Neural cell (in vitro differentiated cells): ENCODE measurements at regions not wholly inside any gene's neighbourhood (a gene's known extent, or its start where the extent isn't known, plus 50 kb on each side); places are given as distances from the start of the nearest gene placed in this dataset.

Experiments used
- H2AFZ ChIP-seq: fragments of 200-600, 300-800 bp; sonication (generic), shearing (Covaris generic); 2 replicates; pipeline ENCODE4 v1.6.0; 2014; ENCODE audit warnings: low read depth, mild to moderate bottlenecking, antibody characterized with exemption, low read length, moderate library complexity
- H3F3A ChIP-seq: fragments of 200-600 bp; shearing (Covaris generic); 2 replicates; pipeline ENCODE4 v1.6.1; 2016; ENCODE audit warnings: mild to moderate bottlenecking, moderate library complexity, mixed read lengths, antibody characterized with exemption, low read length; ENCODE audit not compliant: insufficient read depth, poor library complexity, severe bottlenecking
- H3K27ac ChIP-seq: fragments of 200-600, 300-800 bp; sonication (generic), shearing (Covaris generic); 2 replicates; pipeline ENCODE4 v1.5.1; 2014; ENCODE audit warnings: mild to moderate bottlenecking, low read length, moderate library complexity
- H3K27me3 ChIP-seq: fragments of 300-800, 200-600 bp; sonication (generic), shearing (Covaris generic); 2 replicates; pipeline ENCODE4 v1.6.0; 2014; ENCODE audit warnings: mild to moderate bottlenecking, low read depth, low read length, moderate library complexity; ENCODE audit not compliant: insufficient read depth
- H3K36me3 ChIP-seq: fragments of 300-800, 200-600 bp; sonication (generic), shearing (Covaris generic); 2 replicates; pipeline ENCODE4 v1.5.1; 2014; ENCODE audit warnings: mild to moderate bottlenecking, antibody characterized with exemption, low read length, moderate library complexity; ENCODE audit not compliant: insufficient read depth
- H3K4me2 ChIP-seq: fragments of 300-800, 200-600 bp; sonication (generic), shearing (Covaris generic); 2 replicates; pipeline ENCODE4 v1.6.0; 2014; ENCODE audit warnings: mild to moderate bottlenecking, low read length
- H3K4me3 ChIP-seq: fragments of 300-800, 200-600 bp; sonication (generic), shearing (Covaris generic); 2 replicates; pipeline ENCODE4 v1.5.1; 2014; ENCODE audit warnings: mild to moderate bottlenecking, low read length, moderate library complexity
- H3K79me2 ChIP-seq: fragments of 200-600 bp; shearing (Covaris generic); replicated peaks from 2 replicates; pipeline ENCODE4 v1.6.0; 2014; ENCODE audit warnings: mild to moderate bottlenecking, low read length, moderate library complexity; ENCODE audit not compliant: insufficient read depth
- H3K9ac ChIP-seq: fragments of 300-800, 200-600 bp; sonication (generic), shearing (Covaris generic); 2 replicates; pipeline ENCODE4 v1.6.1; 2016; ENCODE audit warnings: mild to moderate bottlenecking, low read length, mixed read lengths
- H3K9me2 ChIP-seq: fragments of 200-600 bp; shearing (Covaris generic); 2 replicates; pipeline ENCODE4 v1.6.1; 2016; ENCODE audit warnings: mild to moderate bottlenecking, low read length, mixed read lengths; ENCODE audit not compliant: insufficient read depth
- H3K9me3 ChIP-seq: fragments of 200-600, 300-800 bp; sonication (generic), shearing (Covaris generic); 2 replicates; pipeline ENCODE4 v1.6.1; 2016; ENCODE audit warnings: mild to moderate bottlenecking, mixed run types, low read length, moderate library complexity, mixed read lengths
- H4K20me1 ChIP-seq: fragments of 200-600 bp; shearing (Covaris generic); 2 replicates; pipeline ENCODE4 v1.6.1; 2016; ENCODE audit warnings: mild to moderate bottlenecking, mixed run types; ENCODE audit not compliant: insufficient read depth
- EP300 ChIP-seq: fragments of 450-650 bp; conservative IDR thresholded peaks from 2 replicates; pipeline ENCODE4 v1.6.1; 2014; ENCODE audit warnings: antibody characterized with exemption, mild to moderate bottlenecking, moderate library complexity; ENCODE audit not compliant: poor library complexity, severe bottlenecking
- EZH2 ChIP-seq: fragments of 200-600, 300-800 bp; shearing (Covaris generic), sonication (generic); IDR thresholded peaks from 2 replicates; pipeline ENCODE4 v1.6.1; 2014; ENCODE audit warnings: antibody characterized with exemption, low read length, borderline replicate concordance, mild to moderate bottlenecking; ENCODE audit not compliant: insufficient read depth, poor library complexity, severe bottlenecking
- MXI1 ChIP-seq: fragments of 450-650 bp; conservative IDR thresholded peaks from 2 replicates; pipeline ENCODE4 v1.6.1; 2014; ENCODE audit warnings: antibody characterized with exemption, mild to moderate bottlenecking; ENCODE audit not compliant: poor library complexity, severe bottlenecking
- POLR2AphosphoS5 ChIP-seq: IDR thresholded peaks from 2 replicates; pipeline ENCODE4 v1.6.1; 2012
- RAD21 ChIP-seq: fragments of 450-650 bp; conservative IDR thresholded peaks from 2 replicates; pipeline ENCODE4 v1.6.1; 2014; ENCODE audit warnings: antibody characterized with exemption, mild to moderate bottlenecking, moderate library complexity
- SMC3 ChIP-seq: fragments of 450-650 bp; conservative IDR thresholded peaks from 2 replicates; pipeline ENCODE4 v1.6.1; 2014; ENCODE audit warnings: antibody characterized with exemption, mild to moderate bottlenecking, moderate library complexity; ENCODE audit not compliant: poor library complexity
- TAF1 ChIP-seq: IDR thresholded peaks from 2 replicates; pipeline ENCODE4 v1.6.1; 2012; ENCODE audit warnings: low read depth
- TF ChIP-seq, protein P1 (sequence below): fragments of 450-650 bp; IDR thresholded peaks from 2 replicates; pipeline ENCODE4 v1.5.1; 2014; ENCODE audit warnings: antibody characterized with exemption, mild to moderate bottlenecking, moderate library complexity; ENCODE audit not compliant: poor library complexity, severe bottlenecking
- TF ChIP-seq, protein P2 (sequence below): IDR thresholded peaks from 2 replicates; pipeline ENCODE4 v1.6.1; 2012; ENCODE audit warnings: borderline replicate concordance

DNA sequence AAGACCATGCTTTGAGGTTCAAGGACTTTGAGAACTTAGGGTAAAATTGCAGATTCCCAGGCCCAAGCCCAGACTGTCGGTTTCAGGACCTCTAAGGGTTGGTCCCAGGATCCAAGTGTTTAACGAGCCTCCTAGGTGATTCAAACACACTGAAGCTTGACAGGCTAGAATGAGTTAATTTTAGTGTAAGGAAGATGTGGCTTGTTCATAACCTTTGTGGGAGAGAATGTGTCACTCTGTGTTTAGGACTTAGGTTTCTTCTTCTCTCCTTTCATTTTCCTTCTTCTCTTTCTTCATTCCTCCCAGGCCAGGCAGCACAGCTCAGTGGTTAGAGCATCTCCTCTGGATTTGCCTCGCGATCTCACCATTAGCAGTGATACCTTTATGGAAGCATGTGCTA, 104.8 kb upstream of the KCNG1 start:
- H3K9ac ChIP-seq: no peak overlapping the region
- TF ChIP-seq RAD21 (no peak), POLR2AphosphoS5 (no peak), TAF1 (no peak), EP300 (no peak), EZH2 (no peak), SMC3 (no peak), MXI1 (no peak)
- TF ChIP-seq, protein P1, sequence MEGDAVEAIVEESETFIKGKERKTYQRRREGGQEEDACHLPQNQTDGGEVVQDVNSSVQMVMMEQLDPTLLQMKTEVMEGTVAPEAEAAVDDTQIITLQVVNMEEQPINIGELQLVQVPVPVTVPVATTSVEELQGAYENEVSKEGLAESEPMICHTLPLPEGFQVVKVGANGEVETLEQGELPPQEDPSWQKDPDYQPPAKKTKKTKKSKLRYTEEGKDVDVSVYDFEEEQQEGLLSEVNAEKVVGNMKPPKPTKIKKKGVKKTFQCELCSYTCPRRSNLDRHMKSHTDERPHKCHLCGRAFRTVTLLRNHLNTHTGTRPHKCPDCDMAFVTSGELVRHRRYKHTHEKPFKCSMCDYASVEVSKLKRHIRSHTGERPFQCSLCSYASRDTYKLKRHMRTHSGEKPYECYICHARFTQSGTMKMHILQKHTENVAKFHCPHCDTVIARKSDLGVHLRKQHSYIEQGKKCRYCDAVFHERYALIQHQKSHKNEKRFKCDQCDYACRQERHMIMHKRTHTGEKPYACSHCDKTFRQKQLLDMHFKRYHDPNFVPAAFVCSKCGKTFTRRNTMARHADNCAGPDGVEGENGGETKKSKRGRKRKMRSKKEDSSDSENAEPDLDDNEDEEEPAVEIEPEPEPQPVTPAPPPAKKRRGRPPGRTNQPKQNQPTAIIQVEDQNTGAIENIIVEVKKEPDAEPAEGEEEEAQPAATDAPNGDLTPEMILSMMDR: no peak
- TF ChIP-seq, protein P2, sequence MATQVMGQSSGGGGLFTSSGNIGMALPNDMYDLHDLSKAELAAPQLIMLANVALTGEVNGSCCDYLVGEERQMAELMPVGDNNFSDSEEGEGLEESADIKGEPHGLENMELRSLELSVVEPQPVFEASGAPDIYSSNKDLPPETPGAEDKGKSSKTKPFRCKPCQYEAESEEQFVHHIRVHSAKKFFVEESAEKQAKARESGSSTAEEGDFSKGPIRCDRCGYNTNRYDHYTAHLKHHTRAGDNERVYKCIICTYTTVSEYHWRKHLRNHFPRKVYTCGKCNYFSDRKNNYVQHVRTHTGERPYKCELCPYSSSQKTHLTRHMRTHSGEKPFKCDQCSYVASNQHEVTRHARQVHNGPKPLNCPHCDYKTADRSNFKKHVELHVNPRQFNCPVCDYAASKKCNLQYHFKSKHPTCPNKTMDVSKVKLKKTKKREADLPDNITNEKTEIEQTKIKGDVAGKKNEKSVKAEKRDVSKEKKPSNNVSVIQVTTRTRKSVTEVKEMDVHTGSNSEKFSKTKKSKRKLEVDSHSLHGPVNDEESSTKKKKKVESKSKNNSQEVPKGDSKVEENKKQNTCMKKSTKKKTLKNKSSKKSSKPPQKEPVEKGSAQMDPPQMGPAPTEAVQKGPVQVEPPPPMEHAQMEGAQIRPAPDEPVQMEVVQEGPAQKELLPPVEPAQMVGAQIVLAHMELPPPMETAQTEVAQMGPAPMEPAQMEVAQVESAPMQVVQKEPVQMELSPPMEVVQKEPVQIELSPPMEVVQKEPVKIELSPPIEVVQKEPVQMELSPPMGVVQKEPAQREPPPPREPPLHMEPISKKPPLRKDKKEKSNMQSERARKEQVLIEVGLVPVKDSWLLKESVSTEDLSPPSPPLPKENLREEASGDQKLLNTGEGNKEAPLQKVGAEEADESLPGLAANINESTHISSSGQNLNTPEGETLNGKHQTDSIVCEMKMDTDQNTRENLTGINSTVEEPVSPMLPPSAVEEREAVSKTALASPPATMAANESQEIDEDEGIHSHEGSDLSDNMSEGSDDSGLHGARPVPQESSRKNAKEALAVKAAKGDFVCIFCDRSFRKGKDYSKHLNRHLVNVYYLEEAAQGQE: no peak

DNA sequence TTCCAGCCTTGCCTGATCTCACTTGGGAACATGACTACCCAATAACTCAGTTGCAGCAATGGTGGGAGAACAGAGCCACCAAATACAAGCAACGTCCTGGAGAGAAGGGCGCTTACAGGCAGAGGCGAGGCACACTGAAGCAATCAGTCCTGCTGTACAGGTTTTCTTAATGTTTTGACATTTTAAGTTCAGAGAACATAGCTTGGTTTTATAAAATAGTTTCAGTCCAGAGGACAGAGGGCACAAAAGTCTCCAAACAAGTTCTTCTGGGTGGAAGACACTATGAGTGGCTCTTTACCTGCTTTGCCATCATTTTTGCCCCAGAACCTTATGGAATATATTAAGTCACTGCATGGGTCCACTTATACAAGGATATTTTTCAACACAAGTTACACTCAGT, 103.4 kb upstream of the KCNG1 start:
- H2AFZ ChIP-seq: no peak overlapping the region
- no peaks in the 10 kb centered on the region for H3F3A ChIP-seq
- no peaks in the 10 kb centered on the region for H3K79me2 ChIP-seq
- TF ChIP-seq EP300: no peak
- TF ChIP-seq SMC3: no peak
- TF ChIP-seq, protein P2: no peak
- TF ChIP-seq TAF1: no peak
- no peak for TF ChIP-seq MXI1
- TF ChIP-seq EZH2: no peak
- no peak for TF ChIP-seq RAD21
- TF ChIP-seq, protein P1: no peak
- no peak for TF ChIP-seq POLR2AphosphoS5
- no peak overlapping the region for H3K27ac ChIP-seq
- no peak overlapping the region for H3K4me2 ChIP-seq
- H3K4me3 ChIP-seq: no peak overlapping the region
- H3K36me3 ChIP-seq: no peaks in the 10 kb centered on the region
- H3K9me3 ChIP-seq: no peaks in the 10 kb centered on the region
- H3K9me2 ChIP-seq: no peaks in the 10 kb centered on the region
- no peaks in the 10 kb centered on the region for H4K20me1 ChIP-seq
- no peaks in the 10 kb centered on the region for H3K27me3 ChIP-seq
- H3K9ac ChIP-seq: no peak overlapping the region

More for the DNA sequence above, 104.8 kb upstream of the KCNG1 start:
- Histone ChIP-seq H3K27me3 (no peaks in the 10 kb centered on the region), H3K36me3 (no peaks in the 10 kb centered on the region), H3K4me3 (no peak overlapping the region), H3K9me3 (no peaks in the 10 kb centered on the region), H3F3A (no peaks in the 10 kb centered on the region), H3K9me2 (no peaks in the 10 kb centered on the region), H4K20me1 (no peaks in the 10 kb centered on the region), H3K4me2 (no peak overlapping the region), H3K79me2 (no peaks in the 10 kb centered on the region), H2AFZ (no peak overlapping the region), H3K27ac (no peak overlapping the region)
